ENCODE measurements at regions not wholly inside any gene's neighbourhood (a gene's known extent, or its start where the extent isn't known, plus 50 kb on each side); places are given as distances from the start of the nearest gene placed in this dataset.

DNA sequence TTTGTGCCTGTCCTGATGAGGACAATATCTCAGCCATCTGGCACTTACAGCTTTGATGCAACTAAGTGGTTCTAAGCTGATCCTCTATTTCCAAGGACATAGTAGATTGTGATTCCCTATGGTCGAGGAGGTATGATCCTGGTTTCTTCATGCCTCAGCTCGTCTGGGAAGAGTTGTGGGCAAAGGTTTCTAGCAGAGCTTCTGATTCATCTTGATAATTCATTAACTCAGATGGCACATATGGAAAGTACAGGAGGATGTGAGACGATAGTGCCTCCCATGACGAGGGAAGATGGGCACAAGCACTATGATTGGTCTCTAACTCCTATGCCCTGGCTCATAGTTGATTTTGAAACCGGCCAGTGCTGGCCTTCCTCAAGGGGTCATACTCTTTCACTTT is 334.2 kb upstream of the SEMA6D start:
- TF ChIP-seq, protein P1, sequence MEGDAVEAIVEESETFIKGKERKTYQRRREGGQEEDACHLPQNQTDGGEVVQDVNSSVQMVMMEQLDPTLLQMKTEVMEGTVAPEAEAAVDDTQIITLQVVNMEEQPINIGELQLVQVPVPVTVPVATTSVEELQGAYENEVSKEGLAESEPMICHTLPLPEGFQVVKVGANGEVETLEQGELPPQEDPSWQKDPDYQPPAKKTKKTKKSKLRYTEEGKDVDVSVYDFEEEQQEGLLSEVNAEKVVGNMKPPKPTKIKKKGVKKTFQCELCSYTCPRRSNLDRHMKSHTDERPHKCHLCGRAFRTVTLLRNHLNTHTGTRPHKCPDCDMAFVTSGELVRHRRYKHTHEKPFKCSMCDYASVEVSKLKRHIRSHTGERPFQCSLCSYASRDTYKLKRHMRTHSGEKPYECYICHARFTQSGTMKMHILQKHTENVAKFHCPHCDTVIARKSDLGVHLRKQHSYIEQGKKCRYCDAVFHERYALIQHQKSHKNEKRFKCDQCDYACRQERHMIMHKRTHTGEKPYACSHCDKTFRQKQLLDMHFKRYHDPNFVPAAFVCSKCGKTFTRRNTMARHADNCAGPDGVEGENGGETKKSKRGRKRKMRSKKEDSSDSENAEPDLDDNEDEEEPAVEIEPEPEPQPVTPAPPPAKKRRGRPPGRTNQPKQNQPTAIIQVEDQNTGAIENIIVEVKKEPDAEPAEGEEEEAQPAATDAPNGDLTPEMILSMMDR (IDR thresholded peaks at IDR 0.05), result no peak
- TF ChIP-seq, protein P2, sequence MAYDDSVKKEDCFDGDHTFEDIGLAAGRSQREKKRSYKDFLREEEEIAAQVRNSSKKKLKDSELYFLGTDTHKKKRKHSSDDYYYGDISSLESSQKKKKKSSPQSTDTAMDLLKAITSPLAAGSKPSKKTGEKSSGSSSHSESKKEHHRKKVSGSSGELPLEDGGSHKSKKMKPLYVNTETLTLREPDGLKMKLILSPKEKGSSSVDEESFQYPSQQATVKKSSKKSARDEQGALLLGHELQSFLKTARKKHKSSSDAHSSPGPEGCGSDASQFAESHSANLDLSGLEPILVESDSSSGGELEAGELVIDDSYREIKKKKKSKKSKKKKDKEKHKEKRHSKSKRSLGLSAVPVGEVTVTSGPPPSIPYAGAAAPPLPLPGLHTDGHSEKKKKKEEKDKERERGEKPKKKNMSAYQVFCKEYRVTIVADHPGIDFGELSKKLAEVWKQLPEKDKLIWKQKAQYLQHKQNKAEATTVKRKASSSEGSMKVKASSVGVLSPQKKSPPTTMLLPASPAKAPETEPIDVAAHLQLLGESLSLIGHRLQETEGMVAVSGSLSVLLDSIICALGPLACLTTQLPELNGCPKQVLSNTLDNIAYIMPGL (CRISPR knock-in tag; IDR thresholded peaks at IDR 0.05; ENCODE audit: borderline replicate concordance), result no peak
- TF ChIP-seq, protein P3, sequence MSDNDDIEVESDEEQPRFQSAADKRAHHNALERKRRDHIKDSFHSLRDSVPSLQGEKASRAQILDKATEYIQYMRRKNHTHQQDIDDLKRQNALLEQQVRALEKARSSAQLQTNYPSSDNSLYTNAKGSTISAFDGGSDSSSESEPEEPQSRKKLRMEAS (IDR thresholded peaks at IDR 0.05), result no peak
- TF ChIP-seq EHMT2 (IDR thresholded peaks at IDR 0.05; ENCODE audit: low read depth) (no peak), KDM1A (IDR thresholded peaks at IDR 0.05; ENCODE audit: low read depth) (no peak), ZSCAN20 (CRISPR knock-in tag; IDR thresholded peaks at IDR 0.05) (no peak), EP300 (IDR thresholded peaks at IDR 0.05) (no peak), MYC (IDR thresholded peaks at IDR 0.05; ENCODE audit: borderline replicate concordance, low read length) (no peak), TFCP2L1 (CRISPR knock-in tag; IDR thresholded peaks at IDR 0.05) (no peak), MAFK (IDR thresholded peaks at IDR 0.05; ENCODE audit: partially characterized antibody) (no peak), JUN (IDR thresholded peaks at IDR 0.05) (no peak)

All from A549 (cell line).